HEK293 (cell line): ENCODE measurements at regions not wholly inside any gene's neighbourhood (a gene's known extent, or its start where the extent isn't known, plus 50 kb on each side); places are given as distances from the start of the nearest gene placed in this dataset.

Experiments
- ZBTB10 ChIP-seq: fragments of 450-650 bp; formaldehyde crosslinking; IDR thresholded peaks from 2 replicates; pipeline ENCODE4 v1.5.1; 2016; ENCODE audit warnings: missing biosample characterization, missing genetic modification characterization
- ZNF37A ChIP-seq: fragments of 450-650 bp; IDR thresholded peaks from 2 replicates; pipeline ENCODE4 v1.5.1; 2018; ENCODE audit warnings: missing biosample characterization, missing genetic modification characterization
- ZNF433 ChIP-seq: fragments of 450-650 bp; formaldehyde crosslinking; IDR thresholded peaks from 2 replicates; pipeline ENCODE4 v1.5.1; 2016; ENCODE audit warnings: missing biosample characterization, missing genetic modification characterization, low read depth
- ZNF449 ChIP-seq: fragments of 450-650 bp; formaldehyde crosslinking; IDR thresholded peaks from 2 replicates; pipeline ENCODE4 v1.5.1; 2017; ENCODE audit warnings: missing biosample characterization, mild to moderate bottlenecking, missing genetic modification characterization, moderate library complexity

- no peak for TF ChIP-seq ZNF449 (tag by site-specific recombination)
- no peak for TF ChIP-seq ZNF37A (tag by site-specific recombination)
- TF ChIP-seq ZBTB10 (tag by site-specific recombination): no peak
- TF ChIP-seq ZNF433 (tag by site-specific recombination): no peak
Measured at GRCh38 chr9:135281791-135282737, 194.6 kb downstream of the OLFM1 start.
